SK-N-SH (cell line): ENCODE measurements at regions not wholly inside any gene's neighbourhood (a gene's known extent, or its start where the extent isn't known, plus 50 kb on each side); places are given as distances from the start of the nearest gene placed in this dataset.

ENCODE experiments used
- EP300 ChIP-seq, 2 experiments: IDR thresholded peaks; 2 replicates each; pipeline versions ENCODE4 v1.4.0 to v1.6.1; 2012; ENCODE audit warnings: borderline replicate concordance in 1 of 2, low read depth in 1 of 2, low read length in 1 of 2
- YY1 ChIP-seq: IDR thresholded peaks from 2 replicates; pipeline ENCODE4 v1.4.0; 2012; ENCODE audit warnings: low read depth, mild to moderate bottlenecking
- TF ChIP-seq, protein P1 (sequence below): fragments of 200-600 bp; sonication (generic); IDR thresholded peaks from 2 replicates; pipeline ENCODE4 v1.6.1; 2017; ENCODE audit warnings: antibody characterized with exemption, mild to moderate bottlenecking, moderate library complexity

DNA sequence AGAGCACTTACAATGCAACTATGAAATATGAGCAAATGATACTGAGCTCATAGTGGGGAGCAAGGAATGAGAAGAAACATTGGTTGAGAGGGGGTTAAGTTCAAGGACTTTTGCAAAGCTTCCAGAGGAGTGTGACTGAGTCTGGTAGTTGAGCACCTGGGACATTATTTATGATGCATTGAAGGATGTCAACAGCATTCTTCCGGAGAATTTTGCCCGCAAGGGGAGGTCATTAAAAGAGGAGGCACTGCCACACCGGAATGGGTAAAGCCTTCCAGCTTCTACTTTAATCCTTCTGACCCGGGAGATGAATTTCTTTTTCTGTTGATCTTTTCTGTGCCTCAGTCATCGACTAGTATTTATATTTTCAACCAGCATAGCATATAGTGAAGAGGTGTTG, 208.4 kb upstream of the CAMK1G start:
- TF ChIP-seq EP300 (IDR thresholded peaks at IDR 0.05; ENCODE audit: borderline replicate concordance in 1 of 2, low read depth in 1 of 2, low read length in 1 of 2) = no peak
- TF ChIP-seq, protein P1, sequence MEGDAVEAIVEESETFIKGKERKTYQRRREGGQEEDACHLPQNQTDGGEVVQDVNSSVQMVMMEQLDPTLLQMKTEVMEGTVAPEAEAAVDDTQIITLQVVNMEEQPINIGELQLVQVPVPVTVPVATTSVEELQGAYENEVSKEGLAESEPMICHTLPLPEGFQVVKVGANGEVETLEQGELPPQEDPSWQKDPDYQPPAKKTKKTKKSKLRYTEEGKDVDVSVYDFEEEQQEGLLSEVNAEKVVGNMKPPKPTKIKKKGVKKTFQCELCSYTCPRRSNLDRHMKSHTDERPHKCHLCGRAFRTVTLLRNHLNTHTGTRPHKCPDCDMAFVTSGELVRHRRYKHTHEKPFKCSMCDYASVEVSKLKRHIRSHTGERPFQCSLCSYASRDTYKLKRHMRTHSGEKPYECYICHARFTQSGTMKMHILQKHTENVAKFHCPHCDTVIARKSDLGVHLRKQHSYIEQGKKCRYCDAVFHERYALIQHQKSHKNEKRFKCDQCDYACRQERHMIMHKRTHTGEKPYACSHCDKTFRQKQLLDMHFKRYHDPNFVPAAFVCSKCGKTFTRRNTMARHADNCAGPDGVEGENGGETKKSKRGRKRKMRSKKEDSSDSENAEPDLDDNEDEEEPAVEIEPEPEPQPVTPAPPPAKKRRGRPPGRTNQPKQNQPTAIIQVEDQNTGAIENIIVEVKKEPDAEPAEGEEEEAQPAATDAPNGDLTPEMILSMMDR = no peak
- no peak for TF ChIP-seq YY1
